GM10248 (cell line): ENCODE measurements at regions not wholly inside any gene's neighbourhood (a gene's known extent, or its start where the extent isn't known, plus 50 kb on each side); places are given as distances from the start of the nearest gene placed in this dataset.

Source experiments
- CTCF ChIA-PET: fragments of 300-600 bp; sonication (Branson Sonifier 250); formaldehyde crosslinking; extraction: SDS; loops from one replicate; lab custom pipeline; 2021; ENCODE audit warnings: antibody characterized with exemption; lab: Yijun Ruan, JAX
- POLR2A ChIA-PET: fragments of 350-650 bp; sonication (Branson Sonifier 250); formaldehyde crosslinking; extraction: SDS; loops from one replicate; lab custom pipeline; 2020; ENCODE audit warnings: antibody characterized with exemption; lab: Yijun Ruan, JAX
- DNase-seq: peaks from one replicate; pipeline ENCODE4 v3.0.0; 2012; ENCODE audit errors: extremely low spot score
- TF ChIP-seq, protein P1 (sequence below): IDR thresholded peaks from 2 replicates; pipeline ENCODE4 v1.5.1; 2012; ENCODE audit warnings: mild to moderate bottlenecking, low read depth; ENCODE audit errors: extremely low read depth, missing control alignments, control extremely low read depth

DNA sequence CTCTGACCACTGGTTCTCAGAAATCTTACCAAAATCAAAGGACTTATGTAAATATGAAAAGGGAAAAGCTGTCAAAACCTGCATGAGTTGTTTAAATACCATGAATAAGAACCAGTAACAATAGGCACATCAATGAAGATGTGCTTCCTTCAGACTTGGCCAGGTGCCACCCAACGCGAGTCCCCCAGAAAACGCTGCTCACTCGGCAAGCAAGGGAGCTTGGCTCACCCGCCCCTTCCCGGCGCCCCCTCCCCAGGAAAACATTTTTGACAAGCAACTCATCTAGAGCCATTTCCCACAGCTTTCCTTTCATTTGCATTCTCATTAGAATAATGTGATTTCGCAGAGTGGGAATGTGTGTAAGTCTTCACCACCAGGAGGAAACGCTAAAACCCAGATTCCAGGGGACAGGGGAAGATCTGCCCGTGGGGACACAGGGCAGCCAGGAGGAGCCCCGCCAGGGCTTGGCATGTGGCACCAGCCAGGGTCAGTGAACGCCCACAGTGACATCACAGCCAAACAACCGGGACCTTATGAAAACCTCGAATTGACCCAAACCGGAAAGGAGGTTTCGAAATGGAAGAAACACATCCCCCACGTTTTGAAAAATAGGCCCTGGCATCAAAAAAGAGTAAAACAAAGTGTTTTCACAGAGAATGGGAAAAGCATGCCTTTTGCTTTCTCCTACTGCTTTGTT, 366.2 kb upstream of the TSHZ3 start:
- DNase-seq, result no peak
- TF ChIP-seq, protein P1, sequence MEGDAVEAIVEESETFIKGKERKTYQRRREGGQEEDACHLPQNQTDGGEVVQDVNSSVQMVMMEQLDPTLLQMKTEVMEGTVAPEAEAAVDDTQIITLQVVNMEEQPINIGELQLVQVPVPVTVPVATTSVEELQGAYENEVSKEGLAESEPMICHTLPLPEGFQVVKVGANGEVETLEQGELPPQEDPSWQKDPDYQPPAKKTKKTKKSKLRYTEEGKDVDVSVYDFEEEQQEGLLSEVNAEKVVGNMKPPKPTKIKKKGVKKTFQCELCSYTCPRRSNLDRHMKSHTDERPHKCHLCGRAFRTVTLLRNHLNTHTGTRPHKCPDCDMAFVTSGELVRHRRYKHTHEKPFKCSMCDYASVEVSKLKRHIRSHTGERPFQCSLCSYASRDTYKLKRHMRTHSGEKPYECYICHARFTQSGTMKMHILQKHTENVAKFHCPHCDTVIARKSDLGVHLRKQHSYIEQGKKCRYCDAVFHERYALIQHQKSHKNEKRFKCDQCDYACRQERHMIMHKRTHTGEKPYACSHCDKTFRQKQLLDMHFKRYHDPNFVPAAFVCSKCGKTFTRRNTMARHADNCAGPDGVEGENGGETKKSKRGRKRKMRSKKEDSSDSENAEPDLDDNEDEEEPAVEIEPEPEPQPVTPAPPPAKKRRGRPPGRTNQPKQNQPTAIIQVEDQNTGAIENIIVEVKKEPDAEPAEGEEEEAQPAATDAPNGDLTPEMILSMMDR, result no peak
- ChIA-PET POLR2A (no interaction called here), CTCF (no interaction called here)

DNA sequence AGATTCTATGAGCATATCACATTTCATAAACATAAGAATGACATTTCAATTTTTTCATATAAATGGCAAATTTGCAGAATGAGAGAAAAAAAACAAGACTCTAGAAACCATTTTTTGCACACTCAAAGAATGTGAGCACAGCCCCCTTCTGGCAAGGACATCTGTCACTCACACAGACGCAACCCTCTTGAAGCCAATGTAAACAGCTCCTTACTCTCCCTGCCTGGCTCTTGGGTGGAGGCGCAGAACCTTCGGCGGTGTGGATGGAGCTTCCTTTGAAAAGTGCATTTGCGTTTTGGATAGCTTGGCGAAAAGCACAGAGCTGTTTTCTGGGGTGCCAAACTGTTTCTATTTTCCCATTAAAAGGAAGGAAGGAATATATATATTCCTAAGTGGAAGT, 367.6 kb upstream of the TSHZ3 start:
- POLR2A ChIA-PET, result no interaction called here
- CTCF ChIA-PET, result no interaction called here
- TF ChIP-seq, protein P1, result no peak
- DNase-seq, result no peak

DNA sequence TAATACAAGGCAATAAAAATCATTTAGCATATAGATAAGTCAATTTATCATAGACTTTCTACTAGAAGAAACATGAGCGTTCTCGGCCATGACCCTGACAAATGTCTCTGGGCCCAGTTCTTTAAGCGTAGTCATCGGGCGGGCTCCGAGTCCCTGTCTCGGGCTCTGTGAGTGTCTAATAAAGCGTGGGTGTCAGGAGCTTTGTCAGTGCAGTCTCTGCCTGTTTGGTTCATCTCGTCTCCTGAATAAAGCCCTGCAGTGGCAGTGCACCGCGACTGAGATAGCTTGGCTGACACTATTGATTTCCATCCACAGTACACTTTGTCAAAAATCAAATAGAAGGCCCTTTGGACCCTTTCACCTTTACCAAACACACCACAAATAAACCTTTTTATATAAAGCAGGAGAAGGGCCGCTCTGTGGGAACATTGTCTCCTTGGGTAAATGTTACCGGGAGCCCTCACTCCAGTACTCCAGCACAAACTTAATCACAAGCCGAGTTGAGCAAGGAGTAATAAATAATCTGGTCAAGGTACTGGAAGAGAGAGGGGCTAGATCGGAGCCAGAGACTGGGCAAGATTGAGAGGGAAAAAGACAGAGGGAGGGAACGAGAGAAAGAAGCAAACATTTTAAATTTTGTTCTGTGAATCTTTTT, 368.2 kb upstream of the TSHZ3 start:
- ChIA-PET CTCF (no interaction called here), POLR2A (no interaction called here)
- TF ChIP-seq, protein P1, result no peak
- no peak for DNase-seq

GRCh38 chr19:31718032-31718431, 368.8 kb upstream of the TSHZ3 start:
- CTCF ChIA-PET, result no interaction called here
- no peak for DNase-seq
- POLR2A ChIA-PET, result no interaction called here
- TF ChIP-seq, protein P1, result no peak

DNA sequence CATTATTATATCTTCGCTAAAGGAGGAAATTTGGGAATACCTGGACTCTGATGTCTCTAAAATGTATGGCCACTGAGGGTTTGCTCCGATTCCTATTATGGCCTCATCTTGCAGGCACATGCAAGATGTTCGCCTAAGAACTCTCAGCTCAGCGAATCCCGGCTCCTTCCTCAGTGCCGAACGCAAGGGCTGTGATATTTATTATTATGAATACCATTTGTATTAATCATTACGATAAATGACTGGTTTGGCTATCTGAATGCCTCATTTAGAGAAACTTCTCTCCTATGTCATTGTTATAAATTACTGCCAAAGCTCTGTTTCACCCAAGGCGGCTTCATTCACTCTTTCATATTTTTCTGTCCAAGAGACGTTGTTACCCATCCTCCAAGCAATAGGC, 369.7 kb upstream of the TSHZ3 start:
- POLR2A ChIA-PET, result no interaction called here
- TF ChIP-seq, protein P1, result no peak
- no peak for DNase-seq
- CTCF ChIA-PET, result no interaction called here

DNA sequence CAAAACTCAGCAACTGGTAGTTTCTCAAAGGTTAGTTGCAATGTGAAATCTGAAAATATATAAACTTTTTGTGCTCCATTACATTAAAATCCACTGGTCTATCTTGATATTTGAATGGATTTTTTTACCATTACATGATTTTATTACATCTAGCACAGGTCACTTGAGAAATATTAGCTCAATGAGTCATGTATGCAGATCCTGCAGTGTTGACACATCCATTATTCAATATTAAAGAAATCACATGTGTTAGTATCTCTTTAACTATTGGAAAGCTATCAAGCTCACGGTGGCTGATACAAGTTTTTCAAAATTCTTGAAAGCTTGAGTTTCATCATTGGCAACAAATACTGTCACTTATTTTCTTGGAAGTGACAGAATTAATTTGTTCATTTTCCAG, 373.9 kb upstream of the TSHZ3 start:
- TF ChIP-seq, protein P1, result no peak
- DNase-seq, result no peak
- ChIA-PET CTCF (no interaction called here), POLR2A (no interaction called here)

- ChIA-PET POLR2A (no interaction called here), CTCF (no interaction called here)
- DNase-seq, result no peak
- TF ChIP-seq, protein P1, result no peak
Measured at GRCh38 chr19:31725051-31725450, 375.8 kb upstream of the TSHZ3 start.
